Astrocyte (in vitro differentiated cells and primary cell): ENCODE measurements at regions not wholly inside any gene's neighbourhood (a gene's known extent, or its start where the extent isn't known, plus 50 kb on each side); places are given as distances from the start of the nearest gene placed in this dataset.

Experiments used
- EZH2 ChIP-seq: IDR thresholded peaks from 2 replicates; pipeline ENCODE4 v1.6.1; 2012; ENCODE audit warnings: mild to moderate bottlenecking, low read length, inconsistent platforms; ENCODE audit not compliant: insufficient read depth
- TF ChIP-seq, protein P1 (sequence below): IDR thresholded peaks from 2 replicates; pipeline ENCODE4 v1.5.1; 2011; ENCODE audit warnings: low read depth, mild to moderate bottlenecking, inconsistent platforms, low read length, moderate library complexity; ENCODE audit not compliant: insufficient read depth

DNA sequence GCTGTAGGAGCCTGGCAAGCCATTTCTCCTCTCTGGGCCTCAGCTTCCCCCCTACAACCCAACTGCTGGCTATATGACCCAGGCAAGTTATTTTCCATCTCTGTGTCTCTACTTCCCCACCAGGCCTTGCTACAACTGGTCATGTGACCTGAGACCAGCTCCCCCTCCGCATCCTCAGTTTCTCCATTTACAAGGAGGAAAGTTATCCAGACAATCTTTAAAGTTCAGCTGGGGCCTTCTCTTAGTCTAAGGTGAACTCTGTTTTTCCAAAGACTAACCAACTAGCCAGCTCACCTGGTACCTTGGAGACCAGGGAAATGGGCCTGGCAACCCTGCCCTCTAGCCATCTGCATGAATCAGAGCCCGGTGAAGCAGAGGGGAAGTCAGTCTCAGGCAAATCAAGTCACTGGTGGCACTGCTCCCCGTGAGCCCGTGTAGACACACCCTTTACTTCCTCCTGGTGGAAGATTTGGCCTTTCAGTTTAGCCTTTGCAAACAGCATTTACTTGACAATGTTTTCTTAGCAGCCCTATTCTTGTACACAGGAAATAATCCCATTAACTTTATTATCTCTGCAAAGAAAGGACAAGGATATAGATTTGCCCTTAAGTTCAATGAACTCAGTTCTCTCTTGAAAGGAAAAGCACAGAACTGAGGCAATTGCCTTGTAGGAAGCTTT lies 157.7 kb downstream of the VEGFA start:
- TF ChIP-seq, protein P1, sequence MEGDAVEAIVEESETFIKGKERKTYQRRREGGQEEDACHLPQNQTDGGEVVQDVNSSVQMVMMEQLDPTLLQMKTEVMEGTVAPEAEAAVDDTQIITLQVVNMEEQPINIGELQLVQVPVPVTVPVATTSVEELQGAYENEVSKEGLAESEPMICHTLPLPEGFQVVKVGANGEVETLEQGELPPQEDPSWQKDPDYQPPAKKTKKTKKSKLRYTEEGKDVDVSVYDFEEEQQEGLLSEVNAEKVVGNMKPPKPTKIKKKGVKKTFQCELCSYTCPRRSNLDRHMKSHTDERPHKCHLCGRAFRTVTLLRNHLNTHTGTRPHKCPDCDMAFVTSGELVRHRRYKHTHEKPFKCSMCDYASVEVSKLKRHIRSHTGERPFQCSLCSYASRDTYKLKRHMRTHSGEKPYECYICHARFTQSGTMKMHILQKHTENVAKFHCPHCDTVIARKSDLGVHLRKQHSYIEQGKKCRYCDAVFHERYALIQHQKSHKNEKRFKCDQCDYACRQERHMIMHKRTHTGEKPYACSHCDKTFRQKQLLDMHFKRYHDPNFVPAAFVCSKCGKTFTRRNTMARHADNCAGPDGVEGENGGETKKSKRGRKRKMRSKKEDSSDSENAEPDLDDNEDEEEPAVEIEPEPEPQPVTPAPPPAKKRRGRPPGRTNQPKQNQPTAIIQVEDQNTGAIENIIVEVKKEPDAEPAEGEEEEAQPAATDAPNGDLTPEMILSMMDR = no peak
- no peak for TF ChIP-seq EZH2
